ENCODE measurements at regions not wholly inside any gene's neighbourhood (a gene's known extent, or its start where the extent isn't known, plus 50 kb on each side); places are given as distances from the start of the nearest gene placed in this dataset.

DNA sequence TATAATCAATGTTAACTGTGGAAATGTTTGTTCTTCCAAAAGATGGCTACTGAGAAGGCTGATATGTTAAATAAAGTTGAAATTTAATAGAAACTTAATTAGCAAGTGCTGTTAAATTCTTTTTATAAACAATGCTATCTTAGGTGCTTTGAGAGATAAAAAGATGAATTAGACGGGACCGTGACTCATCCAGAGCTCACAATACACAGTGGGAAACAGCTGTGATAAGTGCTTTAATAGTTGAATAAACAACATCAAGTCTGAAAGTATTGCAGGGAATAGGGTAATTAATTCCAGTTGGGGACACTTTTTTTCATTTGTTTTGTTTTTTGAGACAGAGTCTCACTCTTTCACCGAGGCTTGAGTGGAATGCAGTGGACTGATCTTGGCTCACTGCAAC, 85.5 kb upstream of the DTNA start:
- TF ChIP-seq POLR2A (IDR thresholded peaks at IDR 0.05; ENCODE audit: low read depth, low read length) (no peak), POLR2AphosphoS5 (IDR thresholded peaks at IDR 0.05; ENCODE audit: low read depth, low read length) (no peak)

Data from GM12892 (cell line).